ENCODE measurements at regions not wholly inside any gene's neighbourhood (a gene's known extent, or its start where the extent isn't known, plus 50 kb on each side); places are given as distances from the start of the nearest gene placed in this dataset.

DNA sequence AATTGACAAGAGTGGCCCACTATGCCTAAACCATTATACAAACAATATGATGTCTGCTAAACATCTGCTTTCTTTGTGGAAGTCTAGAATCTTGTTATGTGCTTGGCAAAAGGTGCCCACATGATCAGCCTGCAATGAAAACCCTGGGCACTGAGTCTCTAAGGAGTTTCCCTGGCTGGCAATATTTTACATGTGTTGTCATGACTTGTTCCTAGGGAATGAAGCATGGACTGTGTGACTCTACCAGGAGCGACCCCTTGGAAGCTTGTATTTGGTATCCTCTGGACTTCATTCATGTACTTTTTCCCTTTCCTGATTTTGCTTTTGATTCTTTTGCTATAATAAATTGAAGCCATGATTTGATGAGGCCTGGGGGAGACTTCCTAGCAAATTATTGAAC, 324.9 kb downstream of the HHIPL2 start:
- peaks cover 31% of the 10 kb centered on the region for H3K9me3 Mint-ChIP-seq (ENCODE audit: low read depth)
- DNase-seq (ENCODE audit: low spot score): no peak
- no peak for TF ChIP-seq CTCF (IDR thresholded peaks at IDR 0.05)
- no peak overlapping the region for H3K4me3 Mint-ChIP-seq (ENCODE audit: unreplicated experiment)
- no peaks in the 10 kb centered on the region for H3K36me3 Mint-ChIP-seq (ENCODE audit: low read depth)
- H3K4me1 Mint-ChIP-seq (ENCODE audit: low read depth): no peaks in the 10 kb centered on the region
- H3K27me3 Mint-ChIP-seq (ENCODE audit: low read depth): peaks cover 4% of the 10 kb centered on the region
- no peak overlapping the region for H3K27ac Mint-ChIP-seq (ENCODE audit: unreplicated experiment)

DNA sequence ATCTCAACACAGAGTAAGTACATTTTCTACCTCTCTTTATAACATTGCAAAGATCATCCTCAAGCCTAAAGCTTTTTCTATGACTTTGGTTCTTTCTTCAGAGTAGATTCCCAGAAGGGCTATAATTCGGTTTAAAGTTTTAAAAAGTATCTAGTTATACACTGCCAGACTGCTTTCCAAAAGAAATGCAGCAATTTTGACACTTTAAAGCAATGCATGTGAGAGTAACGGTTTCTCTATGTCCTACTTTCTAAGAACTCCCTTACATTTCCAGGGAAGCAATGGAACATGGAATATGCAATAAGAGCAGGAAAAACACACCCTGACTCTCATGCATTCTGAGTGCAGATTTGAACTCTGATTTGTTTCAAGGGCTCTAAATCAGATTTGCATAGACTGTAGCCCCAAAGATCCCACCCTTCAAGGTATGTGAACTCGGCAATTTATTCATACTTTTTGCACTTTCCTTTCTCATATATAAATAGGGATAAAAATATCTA, 331.6 kb downstream of the HHIPL2 start:
- no peak for DNase-seq (ENCODE audit: low spot score)
- Mint-ChIP-seq H3K36me3 (ENCODE audit: low read depth) (peaks cover 2% of the 10 kb centered on the region), H3K27ac (ENCODE audit: unreplicated experiment) (no peak overlapping the region), H3K4me1 (ENCODE audit: low read depth) (no peaks in the 10 kb centered on the region), H3K4me3 (ENCODE audit: unreplicated experiment) (no peak overlapping the region), H3K27me3 (ENCODE audit: low read depth) (peaks cover 16% of the 10 kb centered on the region), H3K9me3 (ENCODE audit: low read depth) (peaks cover 27% of the 10 kb centered on the region)
- TF ChIP-seq CTCF (IDR thresholded peaks at IDR 0.05): no peak

DNA sequence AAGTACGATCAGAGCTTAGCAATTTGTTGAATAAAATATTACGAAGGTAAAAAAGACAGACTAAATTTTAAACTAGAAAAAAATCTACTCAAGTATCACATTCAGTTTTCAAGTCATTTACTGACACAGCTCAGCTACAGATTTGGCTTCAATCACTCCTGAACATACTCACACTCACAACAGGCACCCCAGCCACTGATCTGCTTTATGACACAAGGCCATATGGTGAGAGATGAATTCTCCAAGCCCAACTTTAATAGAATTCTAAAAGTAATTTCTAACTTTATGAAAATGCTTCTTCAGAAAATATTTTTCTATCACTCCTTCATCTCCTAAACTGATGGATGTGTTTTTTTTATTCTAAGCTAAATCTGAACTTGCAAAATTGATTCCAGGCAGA, 337.1 kb downstream of the HHIPL2 start:
- Mint-ChIP-seq H3K27me3 (ENCODE audit: low read depth) (peaks cover 8% of the 10 kb centered on the region), H3K36me3 (ENCODE audit: low read depth) (no peaks in the 10 kb centered on the region), H3K4me3 (ENCODE audit: unreplicated experiment) (no peak overlapping the region), H3K9me3 (ENCODE audit: low read depth) (no peaks in the 10 kb centered on the region), H3K4me1 (ENCODE audit: low read depth) (no peaks in the 10 kb centered on the region), H3K27ac (ENCODE audit: unreplicated experiment) (no peak overlapping the region)
- no peak for DNase-seq (ENCODE audit: low spot score)
- TF ChIP-seq CTCF (IDR thresholded peaks at IDR 0.05): no peak

GRCh38 chr1:222204475-222204874, 343.4 kb downstream of the HHIPL2 start:
- H3K36me3 Mint-ChIP-seq (ENCODE audit: low read depth): no peaks in the 10 kb centered on the region
- no peaks in the 10 kb centered on the region for H3K27me3 Mint-ChIP-seq (ENCODE audit: low read depth)
- H3K4me3 Mint-ChIP-seq (ENCODE audit: unreplicated experiment): no peak overlapping the region
- H3K4me1 Mint-ChIP-seq (ENCODE audit: low read depth): no peaks in the 10 kb centered on the region
- H3K27ac Mint-ChIP-seq (ENCODE audit: unreplicated experiment): no peak overlapping the region
- no peaks in the 10 kb centered on the region for H3K9me3 Mint-ChIP-seq (ENCODE audit: low read depth)
- DNase-seq (ENCODE audit: low spot score): no peak
- TF ChIP-seq CTCF (IDR thresholded peaks at IDR 0.05): no peak

DNA sequence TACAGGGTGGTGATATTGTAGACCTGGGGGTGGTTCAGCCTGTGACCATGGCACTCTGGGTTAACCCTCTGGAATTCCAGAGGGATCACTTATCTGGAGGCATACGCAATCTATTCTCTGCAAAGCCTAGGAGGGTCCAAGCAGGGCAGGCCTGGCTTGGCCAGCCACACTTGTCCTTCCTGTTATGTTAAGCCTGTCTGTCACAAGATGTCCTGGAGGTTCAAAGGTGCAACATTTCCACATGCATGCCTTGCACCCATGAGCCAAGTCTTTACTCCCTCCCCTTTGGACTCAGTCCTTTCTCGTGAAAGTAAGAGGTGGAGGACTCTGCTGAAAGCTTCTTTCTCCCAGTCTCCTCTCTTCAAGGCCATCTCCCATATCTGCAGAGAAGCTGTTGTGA, 345.1 kb downstream of the HHIPL2 start:
- H3K4me3 Mint-ChIP-seq (ENCODE audit: unreplicated experiment): no peak overlapping the region

More for the DNA sequence above, 345.1 kb downstream of the HHIPL2 start:
- Mint-ChIP-seq H3K27me3 (ENCODE audit: low read depth) (no peaks in the 10 kb centered on the region), H3K9me3 (ENCODE audit: low read depth) (no peaks in the 10 kb centered on the region), H3K4me1 (ENCODE audit: low read depth) (no peaks in the 10 kb centered on the region), H3K27ac (ENCODE audit: unreplicated experiment) (no peak overlapping the region), H3K36me3 (ENCODE audit: low read depth) (no peaks in the 10 kb centered on the region)
- no peak for DNase-seq (ENCODE audit: low spot score)
- TF ChIP-seq CTCF (IDR thresholded peaks at IDR 0.05): no peak

All from chondrocyte (in vitro differentiated cells).